Endothelial cell of umbilical vein (primary cell): ENCODE measurements at regions not wholly inside any gene's neighbourhood (a gene's known extent, or its start where the extent isn't known, plus 50 kb on each side); places are given as distances from the start of the nearest gene placed in this dataset.

Experiments
- EZH2 ChIP-seq: IDR thresholded peaks from 2 replicates; pipeline ENCODE4 v1.6.1; 2012; ENCODE audit warnings: borderline replicate concordance, low read depth, mild to moderate bottlenecking, moderate library complexity, low read length, inconsistent platforms; ENCODE audit not compliant: severe bottlenecking
- FOS ChIP-seq: IDR thresholded peaks from 2 replicates; pipeline ENCODE4 v1.6.1; 2011; ENCODE audit warnings: mild to moderate bottlenecking, low read length, moderate library complexity, borderline replicate concordance; ENCODE audit not compliant: insufficient read depth
- GATA2 ChIP-seq: IDR thresholded peaks from 2 replicates; pipeline ENCODE4 v1.7.0; 2011; ENCODE audit warnings: low read depth, mild to moderate bottlenecking, moderate library complexity, mixed read lengths, low read length; ENCODE audit not compliant: insufficient read length, insufficient read depth
- JUN ChIP-seq: IDR thresholded peaks from 2 replicates; pipeline ENCODE4 v1.6.1; 2011; ENCODE audit warnings: borderline replicate concordance, low read depth; ENCODE audit not compliant: insufficient read length, insufficient read depth
- MYC ChIP-seq: IDR thresholded peaks from one replicate; pipeline ENCODE4 v1.6.1; 2011; ENCODE audit warnings: mild to moderate bottlenecking, low read depth, low read length
- POLR2A ChIP-seq: IDR thresholded peaks from 2 replicates; pipeline ENCODE4 v1.6.1; 2012; ENCODE audit warnings: low read depth, mild to moderate bottlenecking, control low read depth, low read length
- POLR2AphosphoS5 ChIP-seq: IDR thresholded peaks from 2 replicates; pipeline ENCODE4 v1.6.1; 2012; ENCODE audit warnings: low read depth, mild to moderate bottlenecking, control low read depth, low read length, moderate library complexity; ENCODE audit not compliant: insufficient read depth
- TF ChIP-seq, protein P1 (sequence below), 2 donors: IDR thresholded peaks; 1 replicate in 1 of 2; 2 replicates in 1 of 2; pipeline ENCODE4 v1.5.1; 2011; ENCODE audit warnings: low read length in 2 of 2, mild to moderate bottlenecking in 2 of 2, moderate library complexity in 2 of 2, control low read depth in 1 of 2, inconsistent platforms in 1 of 2, low read depth in 1 of 2; ENCODE audit not compliant: insufficient read depth in 1 of 2; ENCODE audit errors: extremely low read depth in 1 of 2
- TF ChIP-seq, protein P2 (sequence below): IDR thresholded peaks from 2 replicates; pipeline ENCODE4 v1.6.1; 2011; ENCODE audit not compliant: insufficient read depth, insufficient read length

DNA sequence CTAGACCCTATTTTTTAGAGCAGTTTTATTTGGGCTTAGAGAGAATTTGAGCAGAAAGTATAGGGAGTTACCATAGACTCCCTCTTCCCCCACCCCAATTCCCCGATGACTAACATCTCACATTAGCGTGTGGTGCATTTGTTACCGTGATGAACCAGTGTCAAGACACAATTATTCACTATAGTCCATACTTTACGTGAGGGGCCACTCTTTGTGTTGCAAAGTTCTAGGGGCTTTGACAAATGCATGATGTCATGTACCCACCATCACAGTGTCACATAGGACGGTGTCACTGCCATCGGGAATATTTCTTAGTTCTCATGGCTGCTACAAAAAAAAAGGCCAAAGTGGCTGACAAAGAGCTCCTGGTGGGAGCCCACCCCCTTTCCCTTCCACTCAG, 119.1 kb downstream of the PHETA1 start:
- TF ChIP-seq MYC: no peak
- TF ChIP-seq, protein P1, sequence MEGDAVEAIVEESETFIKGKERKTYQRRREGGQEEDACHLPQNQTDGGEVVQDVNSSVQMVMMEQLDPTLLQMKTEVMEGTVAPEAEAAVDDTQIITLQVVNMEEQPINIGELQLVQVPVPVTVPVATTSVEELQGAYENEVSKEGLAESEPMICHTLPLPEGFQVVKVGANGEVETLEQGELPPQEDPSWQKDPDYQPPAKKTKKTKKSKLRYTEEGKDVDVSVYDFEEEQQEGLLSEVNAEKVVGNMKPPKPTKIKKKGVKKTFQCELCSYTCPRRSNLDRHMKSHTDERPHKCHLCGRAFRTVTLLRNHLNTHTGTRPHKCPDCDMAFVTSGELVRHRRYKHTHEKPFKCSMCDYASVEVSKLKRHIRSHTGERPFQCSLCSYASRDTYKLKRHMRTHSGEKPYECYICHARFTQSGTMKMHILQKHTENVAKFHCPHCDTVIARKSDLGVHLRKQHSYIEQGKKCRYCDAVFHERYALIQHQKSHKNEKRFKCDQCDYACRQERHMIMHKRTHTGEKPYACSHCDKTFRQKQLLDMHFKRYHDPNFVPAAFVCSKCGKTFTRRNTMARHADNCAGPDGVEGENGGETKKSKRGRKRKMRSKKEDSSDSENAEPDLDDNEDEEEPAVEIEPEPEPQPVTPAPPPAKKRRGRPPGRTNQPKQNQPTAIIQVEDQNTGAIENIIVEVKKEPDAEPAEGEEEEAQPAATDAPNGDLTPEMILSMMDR (IDR thresholded peaks at IDR 0.05; ENCODE audit: extremely low read depth in 1 of 2, insufficient read depth in 1 of 2, low read depth in 1 of 2, low read length in 2 of 2): no peak
- TF ChIP-seq, protein P2, sequence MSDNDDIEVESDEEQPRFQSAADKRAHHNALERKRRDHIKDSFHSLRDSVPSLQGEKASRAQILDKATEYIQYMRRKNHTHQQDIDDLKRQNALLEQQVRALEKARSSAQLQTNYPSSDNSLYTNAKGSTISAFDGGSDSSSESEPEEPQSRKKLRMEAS: no peak
- TF ChIP-seq POLR2A: no peak
- TF ChIP-seq EZH2: no peak
- TF ChIP-seq FOS: no peak
- no peak for TF ChIP-seq GATA2
- TF ChIP-seq POLR2AphosphoS5: no peak
- TF ChIP-seq JUN: no peak
